ENCODE measurements at regions not wholly inside any gene's neighbourhood (a gene's known extent, or its start where the extent isn't known, plus 50 kb on each side); places are given as distances from the start of the nearest gene placed in this dataset.

DNA sequence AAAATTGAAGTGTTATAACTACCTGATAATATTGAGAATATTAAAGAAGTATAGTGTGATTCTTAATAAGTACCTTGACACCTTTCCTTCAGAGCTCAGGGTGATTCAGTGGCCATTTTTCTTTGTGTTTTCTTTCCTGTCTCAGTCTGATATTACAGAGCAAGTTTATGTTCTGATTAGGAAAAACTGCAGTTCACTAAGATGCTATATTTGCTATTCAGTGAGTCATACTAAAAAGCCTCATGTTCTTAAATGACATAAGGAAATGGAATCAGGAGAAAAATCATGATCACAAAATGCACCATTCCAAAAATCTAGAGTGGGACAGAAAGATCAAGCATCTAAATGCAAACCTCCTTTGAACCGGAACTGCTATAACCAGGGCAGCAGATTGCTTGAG, 390.6 kb upstream of the ATP2B1 start:
- no peak for DNase-seq (ENCODE audit: low read depth in 1 of 2, low spot score in 1 of 2)

DNA sequence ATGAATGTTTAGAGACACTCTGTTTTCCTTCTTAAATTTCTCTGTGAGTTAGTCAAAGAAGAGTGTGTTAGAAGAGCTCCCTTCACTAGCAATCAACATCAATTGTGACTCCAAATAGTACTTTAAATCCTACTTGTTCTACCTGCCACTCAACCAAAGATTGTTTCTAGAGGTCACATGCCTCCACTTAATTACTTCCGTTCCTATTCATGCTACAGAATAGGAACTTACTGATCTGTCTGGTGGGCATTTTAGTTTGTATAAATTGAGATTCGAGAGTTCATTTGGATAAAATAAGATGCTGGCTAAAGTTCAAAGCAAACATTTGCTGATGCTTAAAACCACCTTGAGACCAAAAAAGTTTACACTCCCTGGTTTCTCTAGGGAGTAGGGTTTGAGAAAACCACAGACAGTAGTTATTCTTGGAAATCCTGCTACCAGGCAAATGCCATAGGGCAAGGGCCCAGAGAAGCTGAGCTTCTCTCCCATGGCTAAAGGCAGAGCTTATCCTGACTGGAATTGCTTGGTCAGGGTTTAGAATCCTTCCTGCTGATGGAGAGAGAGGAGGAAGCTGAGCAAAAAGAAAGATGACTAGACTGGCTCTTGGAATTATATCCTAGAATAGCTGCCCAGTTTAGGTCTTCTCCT, 389.6 kb upstream of the ATP2B1 start:
- DNase-seq (ENCODE audit: low read depth in 1 of 2, low spot score in 1 of 2), result no peak

GRCh38 chr12:90091809-90092208, 383.2 kb upstream of the ATP2B1 start:
- DNase-seq (ENCODE audit: low read depth in 1 of 2, low spot score in 1 of 2), result no peak

GRCh38 chr12:90090929-90091651, 382.5 kb upstream of the ATP2B1 start:
- DNase-seq (ENCODE audit: low read depth in 1 of 2, low spot score in 1 of 2), result no peak

- DNase-seq (ENCODE audit: low read depth in 1 of 2, low spot score in 1 of 2), result no peak
Observed at GRCh38 chr12:90086281-90086680, 377.6 kb upstream of the ATP2B1 start.

DNA sequence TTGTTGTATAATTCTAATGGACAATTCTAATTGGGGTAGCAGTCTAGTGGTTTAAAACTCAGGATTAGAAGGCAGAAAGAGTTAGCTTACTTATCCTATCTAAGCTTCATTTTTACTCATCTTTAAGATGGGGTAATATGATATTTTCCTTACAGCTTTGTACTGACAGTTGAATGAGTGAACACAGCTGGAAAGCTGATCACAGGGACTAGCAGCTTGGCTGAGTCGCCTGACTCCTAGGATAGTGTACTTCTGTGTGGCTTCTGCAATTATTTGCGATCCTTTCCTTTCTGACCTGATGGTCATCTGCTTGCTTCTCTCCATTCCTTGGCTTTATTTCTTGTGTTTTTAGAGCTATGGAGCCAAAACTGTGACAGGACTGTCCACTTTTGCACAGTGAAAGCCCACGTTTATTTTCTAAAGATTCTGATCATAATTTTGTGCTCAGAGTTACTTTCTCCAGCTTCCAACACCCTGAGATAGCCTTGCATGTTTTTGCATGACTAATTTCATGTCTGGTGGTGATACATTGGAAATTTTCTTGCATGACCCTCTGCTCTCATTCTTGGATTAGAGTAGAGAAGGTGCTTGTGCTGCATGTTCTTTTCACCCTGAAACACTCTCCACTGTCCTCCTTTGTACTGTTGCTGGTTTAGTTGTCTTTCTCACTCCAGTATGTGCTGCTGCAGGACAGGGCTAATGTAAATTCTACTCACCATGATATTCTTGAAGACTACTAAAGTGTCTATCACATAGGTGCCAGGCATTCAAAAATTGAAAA, 377.0 kb upstream of the ATP2B1 start:
- DNase-seq (ENCODE audit: low read depth in 1 of 2, low spot score in 1 of 2), result no peak

DNA sequence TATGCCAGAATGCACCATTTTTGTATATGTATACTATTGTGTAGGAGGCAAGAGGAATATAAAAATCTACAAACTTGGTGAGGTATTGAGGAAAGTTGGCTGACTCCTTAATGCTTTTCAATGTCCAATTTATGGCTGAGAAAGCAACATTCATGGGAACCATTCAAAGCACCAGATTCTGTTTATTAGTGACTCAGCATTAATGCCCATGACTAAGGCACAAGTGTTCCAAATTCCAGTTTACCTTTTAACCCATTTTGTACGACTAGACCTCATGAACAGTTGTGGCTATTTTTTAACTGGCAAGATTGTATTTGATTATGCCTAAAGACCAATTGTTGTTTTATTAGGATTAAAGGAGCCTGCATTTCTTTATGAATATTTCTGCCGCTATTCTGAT, 375.4 kb upstream of the ATP2B1 start:
- no peak for DNase-seq (ENCODE audit: low read depth in 1 of 2, low spot score in 1 of 2)

DNA sequence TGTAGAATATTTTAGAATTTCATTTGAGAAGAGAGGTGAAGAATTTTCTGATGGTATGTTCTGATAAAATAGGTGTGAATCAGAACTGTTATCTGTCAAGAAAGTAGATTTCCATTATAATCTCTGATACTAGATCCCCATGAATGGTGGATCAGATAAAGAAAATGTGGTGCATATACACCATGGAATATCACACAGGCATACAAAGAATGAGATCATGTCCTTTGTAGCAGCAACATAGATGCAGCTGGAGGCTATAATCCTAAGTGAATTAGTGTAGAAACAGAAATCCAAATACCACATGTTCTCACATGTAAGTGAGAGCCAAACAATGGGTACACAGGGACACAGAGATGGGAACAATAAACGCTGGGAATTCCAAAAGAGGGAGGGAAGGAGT, 372.0 kb upstream of the ATP2B1 start:
- no peak for DNase-seq (ENCODE audit: low read depth in 1 of 2, low spot score in 1 of 2)

GRCh38 chr12:90079529-90080210, 371.0 kb upstream of the ATP2B1 start:
- no peak for DNase-seq (ENCODE audit: low read depth in 1 of 2, low spot score in 1 of 2)

DNA sequence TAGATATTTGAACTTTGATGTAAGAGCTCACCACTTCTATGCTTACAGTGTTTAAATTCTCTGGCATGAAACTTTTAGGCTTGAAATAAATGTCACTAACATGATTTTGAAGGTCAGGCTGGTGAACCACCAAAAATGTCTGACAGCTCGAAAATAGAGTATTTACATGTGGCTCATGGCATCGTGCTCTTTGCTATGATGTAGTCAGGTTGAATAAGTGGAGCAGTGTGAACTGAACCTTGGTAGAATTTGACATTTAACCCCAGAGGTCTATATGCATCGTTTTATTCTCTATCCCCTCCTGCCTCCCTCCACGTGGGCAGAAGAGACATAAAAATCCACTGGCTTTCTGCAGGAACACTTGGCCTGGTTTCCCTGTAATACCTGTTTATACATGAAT, 369.7 kb upstream of the ATP2B1 start:
- no peak for DNase-seq (ENCODE audit: low read depth in 1 of 2, low spot score in 1 of 2)

DNA sequence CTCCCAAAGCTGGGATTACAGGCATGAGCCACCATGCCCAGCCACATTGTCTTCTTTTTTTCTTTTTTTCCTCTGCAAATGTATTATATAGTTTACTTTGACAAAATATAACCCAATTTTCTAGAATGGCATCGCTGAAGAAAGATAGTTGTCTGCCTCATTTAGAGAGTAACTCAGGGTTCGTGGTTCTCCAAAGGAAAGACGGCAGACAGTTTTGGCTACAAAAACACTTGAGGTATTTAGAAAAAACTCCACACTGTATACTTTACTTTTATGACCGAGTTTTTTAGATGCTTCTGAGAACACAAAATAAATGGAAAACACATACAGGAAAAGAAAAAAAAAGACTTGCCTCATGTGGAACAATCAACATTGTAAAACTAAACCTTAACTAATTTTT, 369.1 kb upstream of the ATP2B1 start:
- DNase-seq (ENCODE audit: low read depth in 1 of 2, low spot score in 1 of 2), result no peak

- DNase-seq (ENCODE audit: low read depth in 1 of 2, low spot score in 1 of 2), result no peak
Observed at GRCh38 chr12:90076851-90077319, 368.2 kb upstream of the ATP2B1 start.

DNA sequence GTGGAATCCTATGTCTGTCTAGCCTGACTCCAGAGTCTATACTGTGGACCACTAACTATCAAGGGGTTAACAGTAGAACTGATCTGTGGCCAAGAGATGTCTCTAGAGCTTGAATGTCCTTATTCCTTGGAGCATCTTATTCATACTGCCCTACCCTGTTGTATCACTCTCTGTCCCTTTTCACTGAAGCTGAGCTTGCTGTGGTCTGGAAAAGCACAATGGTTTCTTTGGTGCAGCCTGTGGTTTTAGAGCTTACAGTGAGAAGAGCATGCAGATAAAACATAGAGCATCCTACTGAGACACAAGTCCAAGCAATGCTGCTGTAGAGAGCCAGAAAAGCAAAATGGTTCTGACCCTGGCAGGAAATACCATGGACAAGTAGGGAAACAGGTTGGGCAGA, 367.0 kb upstream of the ATP2B1 start:
- no peak for DNase-seq (ENCODE audit: low read depth in 1 of 2, low spot score in 1 of 2)

- DNase-seq (ENCODE audit: low read depth in 1 of 2, low spot score in 1 of 2), result no peak
Observed at GRCh38 chr12:90074086-90074485, 365.4 kb upstream of the ATP2B1 start.

GRCh38 chr12:90071996-90072395, 363.4 kb upstream of the ATP2B1 start:
- DNase-seq (ENCODE audit: low read depth in 1 of 2, low spot score in 1 of 2), result no peak

DNA sequence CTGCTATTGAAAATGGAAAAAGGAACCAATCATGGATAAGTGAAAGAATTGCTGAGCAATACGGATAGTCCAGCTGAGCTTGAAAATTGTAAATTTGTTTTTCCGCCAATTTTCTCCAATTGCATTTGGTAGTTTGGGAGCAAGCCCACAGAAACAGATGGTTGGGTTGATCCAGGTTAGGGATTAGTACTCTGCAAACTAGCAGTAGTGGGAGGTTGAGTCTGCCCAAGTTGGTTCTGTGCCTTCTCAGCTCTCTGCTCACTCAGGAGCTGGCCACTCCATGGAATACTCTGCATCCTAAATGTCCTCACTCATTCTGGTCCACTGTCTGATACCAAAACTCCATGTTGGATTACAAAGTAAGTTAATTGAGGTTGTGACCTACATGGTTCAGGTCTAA, 361.1 kb upstream of the ATP2B1 start:
- no peak for DNase-seq (ENCODE audit: low read depth in 1 of 2, low spot score in 1 of 2)

DNA sequence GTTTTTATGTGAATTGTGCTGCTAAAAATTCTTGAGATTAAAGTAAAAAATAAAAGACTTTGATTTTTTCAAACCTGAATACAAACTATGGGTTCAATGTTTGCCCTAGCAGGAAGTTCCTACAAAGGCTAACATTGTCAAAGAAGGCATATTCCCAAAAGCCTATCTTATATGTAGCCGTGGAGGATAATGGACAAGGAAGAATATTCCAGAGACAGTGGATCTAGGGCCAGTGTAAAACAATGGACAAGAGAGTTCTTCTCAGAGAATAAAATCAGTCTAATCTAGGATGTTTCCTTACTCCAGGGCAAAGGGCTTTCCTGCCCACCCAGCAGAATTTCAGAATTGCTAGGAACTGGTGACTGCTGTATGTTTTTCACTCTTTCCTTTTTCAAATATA, 359.2 kb upstream of the ATP2B1 start:
- no peak for DNase-seq (ENCODE audit: low read depth in 1 of 2, low spot score in 1 of 2)

- no peak for DNase-seq (ENCODE audit: low read depth in 1 of 2, low spot score in 1 of 2)
Observed at GRCh38 chr12:90064852-90065801, 356.5 kb upstream of the ATP2B1 start.

DNA sequence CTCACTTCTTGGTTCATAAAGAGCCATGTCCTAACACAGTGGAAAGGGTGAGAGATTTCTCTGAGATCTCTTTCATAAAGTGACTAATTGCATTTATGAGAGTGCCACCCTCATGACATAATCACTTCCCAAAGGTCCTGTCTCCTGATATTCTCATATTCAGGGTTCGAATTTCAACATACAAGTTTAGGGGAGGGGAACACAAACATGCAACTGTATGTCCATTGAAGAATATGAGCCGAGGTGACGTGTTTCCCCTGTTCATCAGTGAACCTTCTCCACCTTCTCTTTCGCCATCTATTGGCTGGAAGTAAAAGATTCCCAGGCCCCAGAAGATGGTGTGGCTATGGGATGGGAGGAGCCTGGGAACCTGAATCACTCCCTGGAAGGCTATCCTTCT, 354.2 kb upstream of the ATP2B1 start:
- DNase-seq (ENCODE audit: low read depth in 1 of 2, low spot score in 1 of 2), result no peak

DNA sequence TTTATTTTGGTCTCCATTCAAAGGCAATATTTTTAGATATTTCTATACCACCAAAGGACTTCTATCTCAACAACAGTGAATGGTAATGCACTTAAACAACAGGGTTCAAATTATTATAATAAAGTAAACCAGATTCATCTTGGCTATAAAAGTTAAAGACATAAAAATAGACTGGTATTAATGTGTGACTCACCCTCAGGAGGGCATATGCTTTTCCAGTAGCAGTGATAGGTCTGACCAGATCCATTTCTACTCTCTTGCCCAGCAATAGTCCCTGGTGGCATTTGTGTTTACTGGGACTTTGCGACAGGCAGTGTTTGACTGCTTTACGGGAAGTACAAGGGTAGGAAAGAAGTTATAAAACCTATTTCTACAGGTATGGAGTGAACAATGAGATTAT, 353.2 kb upstream of the ATP2B1 start:
- DNase-seq (ENCODE audit: low read depth in 1 of 2, low spot score in 1 of 2), result no peak

Measured in activated CD4-positive, alpha-beta T cell treated with anti-CD3 and anti-CD28 coated beads, Interleukin-2, amount 50 U/mL, for 24 hours (primary cell).